NCI-H748 (cell line): ENCODE measurements at regions not wholly inside any gene's neighbourhood (a gene's known extent, or its start where the extent isn't known, plus 50 kb on each side); places are given as distances from the start of the nearest gene placed in this dataset.

Experiments
- DNase-seq: peaks from one replicate; lab custom pipeline; 2025; ENCODE audit not compliant: unreplicated experiment; lab: John Stamatoyannopoulos, UW

DNA sequence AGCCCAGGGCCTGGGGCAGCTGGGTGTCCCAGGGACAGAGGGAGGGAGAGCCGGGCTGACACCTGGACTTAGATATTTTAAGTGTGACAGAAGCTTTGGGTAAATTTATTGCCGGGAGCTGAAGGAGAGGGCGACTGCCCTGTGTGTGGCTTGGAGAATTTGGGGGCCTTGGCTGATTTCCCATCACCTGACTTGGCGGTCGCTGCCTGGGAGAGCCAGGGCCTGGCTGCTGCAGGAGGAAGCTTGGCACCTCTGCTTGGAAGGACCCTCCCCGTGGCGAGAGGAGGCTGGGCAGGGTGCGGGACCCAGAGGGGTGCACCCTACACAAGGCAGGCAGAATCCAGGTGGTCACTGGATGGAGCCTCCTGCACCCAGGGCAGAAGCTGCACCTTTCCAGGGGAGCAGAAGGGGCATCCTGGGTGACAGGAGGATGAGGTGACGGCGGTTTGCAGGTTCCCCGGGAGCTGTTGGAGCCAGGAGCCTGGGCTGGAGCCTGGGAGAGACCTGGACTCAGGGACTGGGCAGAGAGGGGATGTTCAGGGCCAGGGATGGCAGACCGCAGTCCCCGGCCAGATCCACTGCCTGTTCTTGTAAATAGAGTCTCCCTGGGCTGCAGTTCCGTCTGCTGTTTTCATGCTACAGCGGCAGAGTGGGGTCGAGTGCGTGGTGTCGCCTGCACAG lies 72.0 kb downstream of the RGS12 start:
- DNase-seq: no peak

- no peak for DNase-seq
These were observed 72.5 kb downstream of the RGS12 start for GRCh38 chr4:3365326-3365725.

GRCh38 chr4:3365871-3366842 lies 73.3 kb downstream of the RGS12 start:
- DNase-seq: no peak

- DNase-seq: no peak
These were observed 74.3 kb downstream of the RGS12 start for GRCh38 chr4:3366893-3367775.

- no peak for DNase-seq
These were observed 73.9 kb upstream of the HGFAC start for GRCh38 chr4:3367866-3368265.

GRCh38 chr4:3368334-3368733 lies 73.4 kb upstream of the HGFAC start:
- no peak for DNase-seq

- peak; percentile 0 for DNase-seq
These were observed 72.7 kb upstream of the HGFAC start for GRCh38 chr4:3368841-3369760.

- DNase-seq: peak; percentile 0
These were observed 71.7 kb upstream of the HGFAC start for GRCh38 chr4:3369781-3370674.

- DNase-seq: no peak
These were observed 70.5 kb upstream of the HGFAC start for GRCh38 chr4:3371033-3372001.

DNA sequence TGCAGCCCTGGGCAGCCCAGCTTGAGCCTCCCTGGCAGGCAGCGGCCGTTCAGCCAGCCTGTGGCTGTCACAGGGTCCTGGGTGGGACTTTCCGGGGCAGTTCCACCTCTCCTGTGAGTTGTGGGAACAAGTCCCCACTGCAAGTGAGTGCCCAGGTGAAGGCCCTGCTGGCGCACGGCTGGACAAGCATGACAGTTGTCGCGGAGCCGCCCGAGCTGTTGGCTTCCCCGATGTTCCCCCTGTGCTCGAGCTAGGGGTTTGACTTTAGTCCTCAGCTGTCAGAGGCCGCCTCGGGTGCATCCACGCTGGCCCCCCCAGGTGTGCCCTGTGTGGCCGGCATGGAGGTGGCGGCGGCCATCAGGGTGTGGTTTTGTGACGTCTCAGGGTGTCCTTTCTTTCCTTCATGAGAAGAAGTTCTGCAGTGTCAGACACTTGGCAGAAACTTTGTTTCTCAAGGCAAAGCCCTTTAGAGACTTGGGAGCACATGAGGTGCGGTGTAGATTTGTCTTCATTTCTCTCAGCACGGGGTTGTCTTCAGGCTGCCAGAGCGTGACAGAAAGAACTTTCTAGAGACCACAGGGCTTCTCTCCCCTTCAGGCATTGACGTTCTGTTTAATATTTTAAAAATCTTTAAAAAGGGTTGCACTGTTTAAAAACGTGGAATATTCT lies 69.4 kb upstream of the HGFAC start:
- DNase-seq: no peak

- no peak for DNase-seq
These were observed 68.8 kb upstream of the HGFAC start for GRCh38 chr4:3372933-3373465.

DNA sequence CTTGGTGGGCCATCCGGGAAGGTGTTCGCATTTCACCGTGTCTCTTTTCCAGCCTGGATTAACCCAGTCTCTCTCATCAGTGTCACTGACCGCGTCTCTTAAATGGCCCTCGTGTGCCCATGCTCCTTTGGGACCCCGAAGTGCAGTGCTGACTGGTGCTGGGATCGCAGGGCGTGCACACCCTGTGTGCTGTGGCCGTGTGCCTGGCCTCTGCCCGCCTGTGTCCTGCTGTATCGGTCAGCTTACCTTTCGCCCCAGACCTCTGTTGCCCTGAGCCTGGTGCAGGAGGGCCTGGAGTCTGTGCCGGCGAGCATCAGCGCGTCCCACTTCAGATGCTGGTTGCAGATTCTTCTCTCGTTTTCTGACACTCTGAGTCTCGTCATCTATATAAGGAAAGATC lies 68.3 kb upstream of the HGFAC start:
- no peak for DNase-seq

DNA sequence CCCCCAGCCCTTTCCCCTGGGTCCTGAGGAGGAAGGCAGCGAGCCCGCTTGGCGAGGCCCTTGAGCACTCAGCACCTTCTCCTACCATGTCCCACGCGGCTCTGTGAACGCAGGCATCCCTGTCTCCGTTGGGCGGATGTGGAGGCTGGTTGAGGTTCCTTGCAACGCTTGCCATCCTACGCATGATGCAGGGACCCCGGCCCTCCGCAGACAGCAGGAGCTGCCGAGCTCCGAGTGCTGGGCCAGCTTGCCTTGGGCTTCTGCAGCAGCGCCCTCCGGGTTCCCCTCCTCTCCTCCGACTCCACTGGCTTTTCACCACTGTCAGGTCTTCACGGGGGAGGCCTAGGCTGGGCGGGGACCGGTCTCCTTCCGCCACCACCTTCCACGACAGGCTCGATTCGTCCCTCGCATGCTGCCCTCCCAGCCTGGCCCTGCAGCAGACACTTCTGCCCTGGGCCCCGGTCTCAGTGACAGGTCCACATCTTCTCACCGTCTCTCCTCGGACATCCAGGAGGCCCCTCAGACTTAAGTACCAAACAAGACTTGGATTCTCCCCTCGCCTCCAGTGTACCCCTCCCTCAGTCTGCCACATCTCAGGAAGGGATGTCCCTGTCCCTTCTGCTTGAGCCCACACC lies 67.6 kb upstream of the HGFAC start:
- no peak for DNase-seq

- no peak for DNase-seq
These were observed 67.1 kb upstream of the HGFAC start for GRCh38 chr4:3374667-3375066.

- DNase-seq: no peak
These were observed 66.1 kb upstream of the HGFAC start for GRCh38 chr4:3375688-3376087.

DNA sequence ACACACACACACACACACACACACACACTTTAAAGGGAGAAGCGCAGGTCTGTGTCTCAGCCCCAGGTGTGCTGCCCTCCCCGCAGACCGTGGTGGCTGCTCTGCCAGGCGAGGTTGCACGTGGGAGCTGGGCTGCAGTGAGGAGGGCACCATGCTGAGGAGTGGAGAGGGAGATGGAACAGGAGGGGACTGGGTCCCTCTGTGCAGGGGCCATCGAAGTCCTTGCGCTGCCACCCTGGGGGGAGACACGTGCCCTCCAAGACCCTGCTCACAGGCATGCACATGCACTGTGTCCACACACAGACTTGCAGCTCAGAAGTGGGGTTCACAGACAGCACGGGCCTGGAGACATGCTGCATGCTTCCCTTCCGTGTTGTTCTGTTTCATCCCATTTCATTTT lies 65.5 kb upstream of the HGFAC start:
- no peak for DNase-seq

DNA sequence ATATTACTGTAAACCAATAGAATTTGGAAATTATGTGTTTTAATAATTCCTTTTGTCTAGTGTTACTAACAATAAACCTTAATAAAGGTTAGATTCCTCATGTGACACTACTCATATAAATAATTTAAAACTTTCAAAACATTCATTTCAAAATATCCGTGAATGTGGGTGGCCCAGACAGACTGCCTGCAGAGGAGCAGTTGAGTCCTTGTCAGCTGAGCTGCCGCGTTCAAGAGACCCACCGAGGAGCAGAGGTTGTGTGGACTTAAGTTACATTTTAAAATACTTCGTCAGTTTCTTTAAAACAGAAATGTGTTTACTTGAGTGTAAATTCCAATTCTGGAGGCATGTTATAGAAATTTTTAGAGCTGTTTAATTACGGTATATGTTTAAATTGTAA lies 64.2 kb upstream of the HGFAC start:
- no peak for DNase-seq
